HepG2 (cell line): ENCODE measurements at regions not wholly inside any gene's neighbourhood (a gene's known extent, or its start where the extent isn't known, plus 50 kb on each side); places are given as distances from the start of the nearest gene placed in this dataset.

ENCODE experiments used
- ASH2L ChIP-seq: fragments of 300-600, 200-600 bp; sonication (generic); IDR thresholded peaks from 2 replicates; pipeline ENCODE4 v1.7.0; 2017; ENCODE audit warnings: low read depth, mild to moderate bottlenecking, moderate library complexity, mixed read lengths, low read length; ENCODE audit not compliant: insufficient read length
- ATF7-NPFF ChIP-seq: sonication (generic); formaldehyde crosslinking; IDR thresholded peaks from 2 replicates; pipeline ENCODE4 v1.8.1; 2023; ENCODE audit warnings: mild to moderate bottlenecking, low read depth, missing genetic modification reagents, moderate library complexity
- GLI4 ChIP-seq: sonication (generic); formaldehyde crosslinking; IDR thresholded peaks from 2 replicates; pipeline ENCODE4 v1.5.1; 2020; ENCODE audit warnings: missing genetic modification reagents, mild to moderate bottlenecking, moderate library complexity, borderline replicate concordance
- KLF16 ChIP-seq, 2 experiments: sonication (generic) in 1 of 2; formaldehyde crosslinking in 1 of 2; IDR thresholded peaks; 2 replicates each; pipeline versions ENCODE4 v1.6.1 to v1.8.0; 2016 to 2023; ENCODE audit warnings: missing genetic modification reagents in 2 of 2, missing compliant biosample characterization in 1 of 2
- MYC ChIP-seq: sonication (generic); formaldehyde crosslinking; IDR thresholded peaks from 2 replicates; pipeline ENCODE4 v1.9.0; 2021; ENCODE audit warnings: missing genetic modification reagents, borderline replicate concordance
- PAX8 ChIP-seq: sonication (generic); formaldehyde crosslinking; IDR thresholded peaks from 2 replicates; pipeline ENCODE4 v1.8.0; 2022; ENCODE audit warnings: mild to moderate bottlenecking, missing genetic modification reagents, borderline replicate concordance
- POLR2A ChIP-seq, 2 experiments: IDR thresholded peaks; 2 replicates each; pipeline ENCODE4 v1.6.1; 2011; ENCODE audit warnings: low read depth in 2 of 2, low read length in 2 of 2, mild to moderate bottlenecking in 1 of 2, moderate library complexity in 1 of 2; ENCODE audit not compliant: insufficient read depth in 1 of 2
- POLR2AphosphoS5 ChIP-seq: IDR thresholded peaks from 2 replicates; pipeline ENCODE4 v1.6.1; 2012; ENCODE audit warnings: low read depth, low read length
- RBM39 ChIP-seq: fragments of 200-400 bp; formaldehyde crosslinking; IDR thresholded peaks from one replicate; pipeline ENCODE4 v1.6.1; 2018; ENCODE audit warnings: antibody characterized with exemption, mild to moderate bottlenecking, low read depth, low read length; ENCODE audit not compliant: poor library complexity, severe bottlenecking
- THAP7 ChIP-seq: sonication (generic); formaldehyde crosslinking; IDR thresholded peaks from 2 replicates; pipeline ENCODE4 v1.8.1; 2023; ENCODE audit warnings: mild to moderate bottlenecking, missing genetic modification reagents
- ZFP1 ChIP-seq: IDR thresholded peaks from 2 replicates; pipeline ENCODE4 v1.6.1; 2016
- ZNF326 ChIP-seq: sonication (generic); formaldehyde crosslinking; IDR thresholded peaks from 2 replicates; pipeline ENCODE4 v1.4.0; 2020; ENCODE audit warnings: missing genetic modification reagents, borderline replicate concordance
- TF ChIP-seq, protein P1 (sequence below): sonication (generic); formaldehyde crosslinking; IDR thresholded peaks from 2 replicates; pipeline ENCODE4 v1.8.1; 2023; ENCODE audit warnings: missing genetic modification reagents, mild to moderate bottlenecking, borderline replicate concordance
- TF ChIP-seq, protein P2 (sequence below): sonication (generic); formaldehyde crosslinking; IDR thresholded peaks from 2 replicates; pipeline ENCODE4 v1.5.0; 2020; ENCODE audit warnings: mild to moderate bottlenecking, missing genetic modification reagents, moderate library complexity

GRCh38 chr7:123319911-123320310 is 120.1 kb upstream of the SLC13A1 start:
- TF ChIP-seq GLI4 (no peak), ATF7-NPFF (CRISPR knock-in tag) (no peak), KLF16 (CRISPR knock-in tag; IDR thresholded peaks at IDR 0.05) (no peak), ASH2L (no peak), ZFP1 (CRISPR knock-in tag) (no peak), ZNF326 (CRISPR knock-in tag) (no peak), POLR2AphosphoS5 (no peak), PAX8 (no peak), POLR2A (IDR thresholded peaks at IDR 0.05; ENCODE audit: insufficient read depth in 1 of 2, low read depth in 2 of 2, low read length in 2 of 2) (no peak), RBM39 (no peak), MYC (CRISPR knock-in tag) (no peak), THAP7 (CRISPR knock-in tag) (no peak)
- TF ChIP-seq, protein P1, sequence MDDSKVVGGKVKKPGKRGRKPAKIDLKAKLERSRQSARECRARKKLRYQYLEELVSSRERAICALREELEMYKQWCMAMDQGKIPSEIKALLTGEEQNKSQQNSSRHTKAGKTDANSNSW = no peak
- TF ChIP-seq, protein P2, sequence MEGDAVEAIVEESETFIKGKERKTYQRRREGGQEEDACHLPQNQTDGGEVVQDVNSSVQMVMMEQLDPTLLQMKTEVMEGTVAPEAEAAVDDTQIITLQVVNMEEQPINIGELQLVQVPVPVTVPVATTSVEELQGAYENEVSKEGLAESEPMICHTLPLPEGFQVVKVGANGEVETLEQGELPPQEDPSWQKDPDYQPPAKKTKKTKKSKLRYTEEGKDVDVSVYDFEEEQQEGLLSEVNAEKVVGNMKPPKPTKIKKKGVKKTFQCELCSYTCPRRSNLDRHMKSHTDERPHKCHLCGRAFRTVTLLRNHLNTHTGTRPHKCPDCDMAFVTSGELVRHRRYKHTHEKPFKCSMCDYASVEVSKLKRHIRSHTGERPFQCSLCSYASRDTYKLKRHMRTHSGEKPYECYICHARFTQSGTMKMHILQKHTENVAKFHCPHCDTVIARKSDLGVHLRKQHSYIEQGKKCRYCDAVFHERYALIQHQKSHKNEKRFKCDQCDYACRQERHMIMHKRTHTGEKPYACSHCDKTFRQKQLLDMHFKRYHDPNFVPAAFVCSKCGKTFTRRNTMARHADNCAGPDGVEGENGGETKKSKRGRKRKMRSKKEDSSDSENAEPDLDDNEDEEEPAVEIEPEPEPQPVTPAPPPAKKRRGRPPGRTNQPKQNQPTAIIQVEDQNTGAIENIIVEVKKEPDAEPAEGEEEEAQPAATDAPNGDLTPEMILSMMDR (CRISPR knock-in tag) = no peak
